WTC11 (cell line): ENCODE measurements at regions not wholly inside any gene's neighbourhood (a gene's known extent, or its start where the extent isn't known, plus 50 kb on each side); places are given as distances from the start of the nearest gene placed in this dataset.

Experiments used
- ATAC-seq: fragments of 200-7000 bp; cut with Tn5 transposase; 2 replicates; pipeline ENCODE4 v1.10.0; 2021; ENCODE audit warnings: mild to moderate bottlenecking, moderate library complexity
- CTCF ChIA-PET: fragments of 300-600 bp; sonication (Branson Sonifier 250); formaldehyde crosslinking; loops from one replicate; lab custom pipeline; 2021; ENCODE audit warnings: antibody characterized with exemption; lab: Charles Lee
- POLR2A ChIA-PET: fragments of 350-600 bp; sonication (Branson Sonifier 250); formaldehyde crosslinking; loops from one replicate; lab custom pipeline; 2021; ENCODE audit warnings: antibody characterized with exemption; lab: Charles Lee
- DNase-seq: peaks from one replicate; pipeline ENCODE4 v3.0.0; 2021; ENCODE audit warnings: low spot score
- H3K27ac Mint-ChIP-seq: 2 replicates; pipeline ENCODE4 v1.8.0; 2021; ENCODE audit warnings: mixed read lengths
- H3K27me3 Mint-ChIP-seq: 2 replicates; pipeline ENCODE4 v1.8.0; 2021; ENCODE audit warnings: low read depth, mild to moderate bottlenecking, moderate library complexity, mixed read lengths
- H3K36me3 Mint-ChIP-seq: 2 replicates; pipeline ENCODE4 v1.8.0; 2021; ENCODE audit warnings: mixed read lengths
- H3K4me1 Mint-ChIP-seq: 2 replicates; pipeline ENCODE4 v1.8.0; 2022; ENCODE audit warnings: mixed read lengths
- H3K4me3 Mint-ChIP-seq: 2 replicates; pipeline ENCODE4 v1.8.0; 2021; ENCODE audit warnings: mild to moderate bottlenecking, moderate library complexity, mixed read lengths
- H3K9me3 Mint-ChIP-seq: 2 replicates; pipeline ENCODE4 v1.8.0; 2021; ENCODE audit warnings: mixed read lengths
- ETV6 ChIP-seq: sonication (generic); formaldehyde crosslinking; IDR thresholded peaks from 2 replicates; pipeline ENCODE4 v1.8.1; 2022; ENCODE audit warnings: mild to moderate bottlenecking, missing genetic modification reagents
- FOXP1 ChIP-seq: sonication (generic); formaldehyde crosslinking; IDR thresholded peaks from 2 replicates; pipeline ENCODE4 v1.8.0; 2022; ENCODE audit warnings: missing genetic modification reagents, mild to moderate bottlenecking, moderate library complexity, borderline replicate concordance
- GABPB1 ChIP-seq: sonication (generic); formaldehyde crosslinking; IDR thresholded peaks from 2 replicates; pipeline ENCODE4 v1.8.1; 2023; ENCODE audit warnings: mild to moderate bottlenecking, missing genetic modification reagents
- GTF2I ChIP-seq: fragments of 250-450 bp; sonication (Bioruptor Pico); conservative IDR thresholded peaks from 2 replicates; pipeline ENCODE4 v1.4.0; 2021; ENCODE audit warnings: mild to moderate bottlenecking
- NFE2L1 ChIP-seq: sonication (generic); formaldehyde crosslinking; IDR thresholded peaks from 2 replicates; pipeline ENCODE4 v1.8.1; 2023; ENCODE audit warnings: missing genetic modification reagents
- NR1H2 ChIP-seq: sonication (generic); formaldehyde crosslinking; IDR thresholded peaks from 2 replicates; pipeline ENCODE4 v1.9.0; 2021; ENCODE audit warnings: mild to moderate bottlenecking, moderate library complexity, missing genetic modification reagents
- PRRX2 ChIP-seq: fragments of 250-450 bp; sonication (Bioruptor Pico); IDR thresholded peaks from 2 replicates; pipeline ENCODE4 v1.8.0; 2021; ENCODE audit warnings: mild to moderate bottlenecking
- SMAD3 ChIP-seq: sonication (generic); formaldehyde crosslinking; IDR thresholded peaks from 2 replicates; pipeline ENCODE4 v1.8.0; 2022; ENCODE audit warnings: missing genetic modification reagents, mild to moderate bottlenecking, borderline replicate concordance
- SP1 ChIP-seq: sonication (generic); formaldehyde crosslinking; conservative IDR thresholded peaks from 2 replicates; pipeline ENCODE4 v1.8.1; 2022; ENCODE audit warnings: missing genetic modification reagents
- ZNF121 ChIP-seq: sonication (generic); formaldehyde crosslinking; IDR thresholded peaks from 2 replicates; pipeline ENCODE4 v1.8.0; 2023; ENCODE audit warnings: missing genetic modification reagents
- ZNF138 ChIP-seq: sonication (generic); formaldehyde crosslinking; conservative IDR thresholded peaks from 2 replicates; pipeline ENCODE4 v1.8.1; 2022; ENCODE audit warnings: mild to moderate bottlenecking, moderate library complexity, missing genetic modification reagents
- ZNF219 ChIP-seq: sonication (generic); formaldehyde crosslinking; IDR thresholded peaks from 2 replicates; pipeline ENCODE4 v1.8.0; 2023; ENCODE audit warnings: missing genetic modification reagents, mild to moderate bottlenecking, borderline replicate concordance
- ZNF232 ChIP-seq: sonication (generic); formaldehyde crosslinking; IDR thresholded peaks from 2 replicates; pipeline ENCODE4 v1.8.0; 2022; ENCODE audit warnings: mild to moderate bottlenecking, missing genetic modification reagents
- ZNF396 ChIP-seq: fragments of 250-450 bp; sonication (Bioruptor Pico); IDR thresholded peaks from 2 replicates; pipeline ENCODE4 v1.8.0; 2021; ENCODE audit warnings: mild to moderate bottlenecking, moderate library complexity, borderline replicate concordance
- TF ChIP-seq, protein P1 (sequence below): sonication (generic); formaldehyde crosslinking; IDR thresholded peaks from 2 replicates; pipeline ENCODE4 v1.8.1; 2022; ENCODE audit warnings: low read depth, missing genetic modification reagents, borderline replicate concordance
- TF ChIP-seq, protein P2 (sequence below): sonication (generic); formaldehyde crosslinking; IDR thresholded peaks from 2 replicates; pipeline ENCODE4 v1.8.0; 2022; ENCODE audit warnings: mild to moderate bottlenecking, missing genetic modification reagents
- TF ChIP-seq, protein P3 (sequence below): sonication (generic); formaldehyde crosslinking; IDR thresholded peaks from 2 replicates; pipeline ENCODE4 v1.8.0; 2023; ENCODE audit warnings: missing genetic modification reagents
- TF ChIP-seq, protein P4 (sequence below): fragments of 250-450 bp; sonication (Bioruptor Pico); IDR thresholded peaks from 2 replicates; pipeline ENCODE4 v1.9.0; 2021; ENCODE audit warnings: mild to moderate bottlenecking
- TF ChIP-seq, protein P5 (sequence below): sonication (generic); formaldehyde crosslinking; IDR thresholded peaks from 2 replicates; pipeline ENCODE4 v1.8.1; 2023; ENCODE audit warnings: mild to moderate bottlenecking, missing genetic modification reagents, moderate library complexity
- TF ChIP-seq, protein P6 (sequence below): fragments of 250-450 bp; sonication (Bioruptor Pico); IDR thresholded peaks from 2 replicates; pipeline ENCODE4 v1.9.0; 2021; ENCODE audit warnings: mild to moderate bottlenecking

DNA sequence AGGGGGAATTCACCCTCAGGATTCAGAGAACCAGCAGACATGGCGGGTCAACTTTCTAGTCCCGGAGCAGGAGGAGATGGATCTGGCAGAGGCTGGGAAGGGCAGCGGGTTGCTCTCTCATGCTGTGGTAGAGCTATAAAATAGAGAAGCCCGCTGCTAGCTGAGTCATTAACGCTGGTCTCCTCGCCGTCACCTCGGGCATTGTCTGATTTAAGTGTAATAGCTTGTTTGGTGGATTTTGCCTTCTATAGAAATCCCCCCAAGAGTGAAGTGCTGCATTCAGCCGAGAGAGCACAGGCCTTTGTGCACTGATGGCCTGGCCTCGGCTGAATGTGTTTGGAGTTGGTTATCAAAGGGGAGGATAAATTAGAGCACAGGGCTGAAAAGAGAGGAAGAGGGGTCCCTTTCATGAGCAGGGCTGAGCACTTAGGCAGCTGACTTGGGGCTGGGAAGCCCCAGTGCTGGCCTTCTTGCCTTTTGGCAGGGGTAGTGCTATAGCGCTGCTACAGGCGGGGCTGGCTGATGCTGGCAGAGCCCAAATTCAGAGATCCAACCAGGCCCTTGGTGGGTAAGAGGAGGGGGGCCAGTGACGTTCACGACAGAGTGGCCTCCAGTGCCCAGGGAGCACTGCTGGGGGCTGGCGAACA is 161.1 kb upstream of the CADM1 start:
- POLR2A ChIA-PET: no interaction called here
- Mint-ChIP-seq H3K27ac (no peak overlapping the region), H3K36me3 (no peaks in the 10 kb centered on the region), H3K27me3 (peaks cover 26% of the 10 kb centered on the region), H3K4me1 (peaks cover 4% of the 10 kb centered on the region), H3K4me3 (no peak overlapping the region), H3K9me3 (no peaks in the 10 kb centered on the region)
- no peak for DNase-seq
- ATAC-seq: peak; percentile 81
- CTCF ChIA-PET: interaction anchor here (1.8 kb wide), 1 partner anchor 14 kb away, joined by 4 read pairs; no protein-coding TSS in a partner anchor
- TF ChIP-seq, protein P1, sequence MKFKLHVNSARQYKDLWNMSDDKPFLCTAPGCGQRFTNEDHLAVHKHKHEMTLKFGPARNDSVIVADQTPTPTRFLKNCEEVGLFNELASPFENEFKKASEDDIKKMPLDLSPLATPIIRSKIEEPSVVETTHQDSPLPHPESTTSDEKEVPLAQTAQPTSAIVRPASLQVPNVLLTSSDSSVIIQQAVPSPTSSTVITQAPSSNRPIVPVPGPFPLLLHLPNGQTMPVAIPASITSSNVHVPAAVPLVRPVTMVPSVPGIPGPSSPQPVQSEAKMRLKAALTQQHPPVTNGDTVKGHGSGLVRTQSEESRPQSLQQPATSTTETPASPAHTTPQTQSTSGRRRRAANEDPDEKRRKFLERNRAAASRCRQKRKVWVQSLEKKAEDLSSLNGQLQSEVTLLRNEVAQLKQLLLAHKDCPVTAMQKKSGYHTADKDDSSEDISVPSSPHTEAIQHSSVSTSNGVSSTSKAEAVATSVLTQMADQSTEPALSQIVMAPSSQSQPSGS: no peak
- TF ChIP-seq, protein P2, sequence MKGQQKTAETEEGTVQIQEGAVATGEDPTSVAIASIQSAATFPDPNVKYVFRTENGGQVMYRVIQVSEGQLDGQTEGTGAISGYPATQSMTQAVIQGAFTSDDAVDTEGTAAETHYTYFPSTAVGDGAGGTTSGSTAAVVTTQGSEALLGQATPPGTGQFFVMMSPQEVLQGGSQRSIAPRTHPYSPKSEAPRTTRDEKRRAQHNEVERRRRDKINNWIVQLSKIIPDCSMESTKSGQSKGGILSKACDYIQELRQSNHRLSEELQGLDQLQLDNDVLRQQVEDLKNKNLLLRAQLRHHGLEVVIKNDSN (CRISPR knock-in tag): no peak
- TF ChIP-seq, protein P3, sequence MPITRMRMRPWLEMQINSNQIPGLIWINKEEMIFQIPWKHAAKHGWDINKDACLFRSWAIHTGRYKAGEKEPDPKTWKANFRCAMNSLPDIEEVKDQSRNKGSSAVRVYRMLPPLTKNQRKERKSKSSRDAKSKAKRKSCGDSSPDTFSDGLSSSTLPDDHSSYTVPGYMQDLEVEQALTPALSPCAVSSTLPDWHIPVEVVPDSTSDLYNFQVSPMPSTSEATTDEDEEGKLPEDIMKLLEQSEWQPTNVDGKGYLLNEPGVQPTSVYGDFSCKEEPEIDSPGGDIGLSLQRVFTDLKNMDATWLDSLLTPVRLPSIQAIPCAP (CRISPR knock-in tag): no peak
- TF ChIP-seq ZNF232 (no peak), PRRX2 (CRISPR knock-in tag) (no peak), SP1 (CRISPR knock-in tag) (no peak), SMAD3 (CRISPR knock-in tag) (no peak), ETV6 (CRISPR knock-in tag) (no peak), NFE2L1 (CRISPR knock-in tag) (no peak), NR1H2 (no peak), ZNF138 (CRISPR knock-in tag) (no peak)
- TF ChIP-seq, protein P4, sequence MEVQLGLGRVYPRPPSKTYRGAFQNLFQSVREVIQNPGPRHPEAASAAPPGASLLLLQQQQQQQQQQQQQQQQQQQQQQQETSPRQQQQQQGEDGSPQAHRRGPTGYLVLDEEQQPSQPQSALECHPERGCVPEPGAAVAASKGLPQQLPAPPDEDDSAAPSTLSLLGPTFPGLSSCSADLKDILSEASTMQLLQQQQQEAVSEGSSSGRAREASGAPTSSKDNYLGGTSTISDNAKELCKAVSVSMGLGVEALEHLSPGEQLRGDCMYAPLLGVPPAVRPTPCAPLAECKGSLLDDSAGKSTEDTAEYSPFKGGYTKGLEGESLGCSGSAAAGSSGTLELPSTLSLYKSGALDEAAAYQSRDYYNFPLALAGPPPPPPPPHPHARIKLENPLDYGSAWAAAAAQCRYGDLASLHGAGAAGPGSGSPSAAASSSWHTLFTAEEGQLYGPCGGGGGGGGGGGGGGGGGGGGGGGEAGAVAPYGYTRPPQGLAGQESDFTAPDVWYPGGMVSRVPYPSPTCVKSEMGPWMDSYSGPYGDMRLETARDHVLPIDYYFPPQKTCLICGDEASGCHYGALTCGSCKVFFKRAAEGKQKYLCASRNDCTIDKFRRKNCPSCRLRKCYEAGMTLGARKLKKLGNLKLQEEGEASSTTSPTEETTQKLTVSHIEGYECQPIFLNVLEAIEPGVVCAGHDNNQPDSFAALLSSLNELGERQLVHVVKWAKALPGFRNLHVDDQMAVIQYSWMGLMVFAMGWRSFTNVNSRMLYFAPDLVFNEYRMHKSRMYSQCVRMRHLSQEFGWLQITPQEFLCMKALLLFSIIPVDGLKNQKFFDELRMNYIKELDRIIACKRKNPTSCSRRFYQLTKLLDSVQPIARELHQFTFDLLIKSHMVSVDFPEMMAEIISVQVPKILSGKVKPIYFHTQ: no peak
- TF ChIP-seq, protein P5, sequence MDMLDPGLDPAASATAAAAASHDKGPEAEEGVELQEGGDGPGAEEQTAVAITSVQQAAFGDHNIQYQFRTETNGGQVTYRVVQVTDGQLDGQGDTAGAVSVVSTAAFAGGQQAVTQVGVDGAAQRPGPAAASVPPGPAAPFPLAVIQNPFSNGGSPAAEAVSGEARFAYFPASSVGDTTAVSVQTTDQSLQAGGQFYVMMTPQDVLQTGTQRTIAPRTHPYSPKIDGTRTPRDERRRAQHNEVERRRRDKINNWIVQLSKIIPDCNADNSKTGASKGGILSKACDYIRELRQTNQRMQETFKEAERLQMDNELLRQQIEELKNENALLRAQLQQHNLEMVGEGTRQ: no peak

DNA sequence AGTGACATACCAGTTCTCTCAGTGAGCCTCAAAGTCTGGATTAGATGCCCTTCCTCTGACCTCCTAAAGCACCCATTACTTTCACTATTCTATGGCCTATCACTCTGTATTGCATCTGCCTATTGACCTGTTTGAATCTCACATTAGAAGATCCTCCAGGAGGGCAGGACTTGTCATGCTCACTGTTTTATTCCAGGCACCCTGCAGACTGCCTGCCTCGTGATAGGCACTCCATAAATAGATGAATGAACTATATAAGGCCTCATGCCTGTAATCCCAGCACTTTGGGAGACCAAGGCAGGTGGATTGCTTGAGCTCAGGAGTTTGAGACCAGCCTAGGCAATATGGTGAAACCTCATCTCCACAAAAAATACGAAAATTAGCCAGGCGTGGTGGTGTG is 160.1 kb upstream of the CADM1 start:
- H3K36me3 Mint-ChIP-seq: no peaks in the 10 kb centered on the region
- H3K27ac Mint-ChIP-seq: no peak overlapping the region
- POLR2A ChIA-PET: no interaction called here
- CTCF ChIA-PET: no interaction called here
- H3K9me3 Mint-ChIP-seq: no peaks in the 10 kb centered on the region
- H3K4me3 Mint-ChIP-seq: no peak overlapping the region
- peaks cover 4% of the 10 kb centered on the region for H3K4me1 Mint-ChIP-seq
- no peak for ATAC-seq
- H3K27me3 Mint-ChIP-seq: peaks cover 36% of the 10 kb centered on the region
- TF ChIP-seq SP1 (CRISPR knock-in tag) (no peak), GABPB1 (CRISPR knock-in tag) (no peak), ZNF121 (no peak), ZNF396 (no peak), GTF2I (CRISPR knock-in tag) (no peak), FOXP1 (CRISPR knock-in tag) (no peak), ZNF219 (no peak)
- TF ChIP-seq, protein P6, sequence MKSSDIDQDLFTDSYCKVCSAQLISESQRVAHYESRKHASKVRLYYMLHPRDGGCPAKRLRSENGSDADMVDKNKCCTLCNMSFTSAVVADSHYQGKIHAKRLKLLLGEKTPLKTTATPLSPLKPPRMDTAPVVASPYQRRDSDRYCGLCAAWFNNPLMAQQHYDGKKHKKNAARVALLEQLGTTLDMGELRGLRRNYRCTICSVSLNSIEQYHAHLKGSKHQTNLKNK: no peak
- TF ChIP-seq, all 79 proteins: peak for 0
- no peak for DNase-seq
